ENCODE measurements at regions not wholly inside any gene's neighbourhood (a gene's known extent, or its start where the extent isn't known, plus 50 kb on each side); places are given as distances from the start of the nearest gene placed in this dataset.

DNA sequence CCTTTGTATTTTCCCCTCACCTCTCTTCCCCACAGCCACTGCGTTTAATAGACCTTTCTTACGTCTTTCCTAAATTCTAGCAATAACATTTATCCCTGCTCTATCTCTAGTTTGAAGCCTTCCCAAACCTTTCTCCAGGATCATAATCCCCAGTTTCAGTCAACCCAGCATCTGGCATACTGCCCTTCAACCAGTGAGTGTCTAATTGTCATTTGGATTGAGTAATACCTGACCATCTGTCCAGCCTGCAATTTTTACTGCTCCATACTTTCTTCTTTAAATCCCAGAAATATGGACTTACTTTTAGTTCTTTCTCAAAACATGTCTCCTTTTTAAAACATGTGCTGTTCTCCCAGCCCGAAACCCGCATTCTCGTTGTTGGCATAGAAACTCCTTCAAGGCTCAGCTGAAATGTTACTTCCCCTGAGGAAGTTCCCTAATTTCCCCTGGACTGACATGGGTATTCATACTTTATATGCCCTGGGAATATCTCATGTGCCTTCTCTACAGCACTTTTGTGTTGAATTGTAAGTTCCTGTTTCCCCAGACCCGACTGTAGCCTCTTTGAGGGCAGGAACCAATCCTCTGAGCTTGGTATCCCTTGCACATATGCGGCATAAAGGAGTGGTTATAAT lies 65.1 kb upstream of the ETV6 start:
- TF ChIP-seq, protein P1, sequence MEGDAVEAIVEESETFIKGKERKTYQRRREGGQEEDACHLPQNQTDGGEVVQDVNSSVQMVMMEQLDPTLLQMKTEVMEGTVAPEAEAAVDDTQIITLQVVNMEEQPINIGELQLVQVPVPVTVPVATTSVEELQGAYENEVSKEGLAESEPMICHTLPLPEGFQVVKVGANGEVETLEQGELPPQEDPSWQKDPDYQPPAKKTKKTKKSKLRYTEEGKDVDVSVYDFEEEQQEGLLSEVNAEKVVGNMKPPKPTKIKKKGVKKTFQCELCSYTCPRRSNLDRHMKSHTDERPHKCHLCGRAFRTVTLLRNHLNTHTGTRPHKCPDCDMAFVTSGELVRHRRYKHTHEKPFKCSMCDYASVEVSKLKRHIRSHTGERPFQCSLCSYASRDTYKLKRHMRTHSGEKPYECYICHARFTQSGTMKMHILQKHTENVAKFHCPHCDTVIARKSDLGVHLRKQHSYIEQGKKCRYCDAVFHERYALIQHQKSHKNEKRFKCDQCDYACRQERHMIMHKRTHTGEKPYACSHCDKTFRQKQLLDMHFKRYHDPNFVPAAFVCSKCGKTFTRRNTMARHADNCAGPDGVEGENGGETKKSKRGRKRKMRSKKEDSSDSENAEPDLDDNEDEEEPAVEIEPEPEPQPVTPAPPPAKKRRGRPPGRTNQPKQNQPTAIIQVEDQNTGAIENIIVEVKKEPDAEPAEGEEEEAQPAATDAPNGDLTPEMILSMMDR (IDR thresholded peaks at IDR 0.05 in 2 of 3, conservative IDR thresholded peaks at IDR 0.05 in 1 of 3; ENCODE audit: insufficient read depth in 2 of 3, low read depth in 1 of 3, low read length in 3 of 3) = no peak
- TF ChIP-seq GATAD2B (IDR thresholded peaks at IDR 0.05; ENCODE audit: borderline replicate concordance) = no peak
- TF ChIP-seq NFRKB (IDR thresholded peaks at IDR 0.05; ENCODE audit: low read depth) = no peak
- TF ChIP-seq, protein P2, sequence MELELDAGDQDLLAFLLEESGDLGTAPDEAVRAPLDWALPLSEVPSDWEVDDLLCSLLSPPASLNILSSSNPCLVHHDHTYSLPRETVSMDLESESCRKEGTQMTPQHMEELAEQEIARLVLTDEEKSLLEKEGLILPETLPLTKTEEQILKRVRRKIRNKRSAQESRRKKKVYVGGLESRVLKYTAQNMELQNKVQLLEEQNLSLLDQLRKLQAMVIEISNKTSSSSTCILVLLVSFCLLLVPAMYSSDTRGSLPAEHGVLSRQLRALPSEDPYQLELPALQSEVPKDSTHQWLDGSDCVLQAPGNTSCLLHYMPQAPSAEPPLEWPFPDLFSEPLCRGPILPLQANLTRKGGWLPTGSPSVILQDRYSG (tag; conservative IDR thresholded peaks at IDR 0.05; ENCODE audit: low read depth) = no peak
- TF ChIP-seq TCF7 (IDR thresholded peaks at IDR 0.05; ENCODE audit: borderline replicate concordance) = no peak
- TF ChIP-seq MXI1 (IDR thresholded peaks at IDR 0.05; ENCODE audit: low read depth, low read length) = no peak
- TF ChIP-seq, protein P3, sequence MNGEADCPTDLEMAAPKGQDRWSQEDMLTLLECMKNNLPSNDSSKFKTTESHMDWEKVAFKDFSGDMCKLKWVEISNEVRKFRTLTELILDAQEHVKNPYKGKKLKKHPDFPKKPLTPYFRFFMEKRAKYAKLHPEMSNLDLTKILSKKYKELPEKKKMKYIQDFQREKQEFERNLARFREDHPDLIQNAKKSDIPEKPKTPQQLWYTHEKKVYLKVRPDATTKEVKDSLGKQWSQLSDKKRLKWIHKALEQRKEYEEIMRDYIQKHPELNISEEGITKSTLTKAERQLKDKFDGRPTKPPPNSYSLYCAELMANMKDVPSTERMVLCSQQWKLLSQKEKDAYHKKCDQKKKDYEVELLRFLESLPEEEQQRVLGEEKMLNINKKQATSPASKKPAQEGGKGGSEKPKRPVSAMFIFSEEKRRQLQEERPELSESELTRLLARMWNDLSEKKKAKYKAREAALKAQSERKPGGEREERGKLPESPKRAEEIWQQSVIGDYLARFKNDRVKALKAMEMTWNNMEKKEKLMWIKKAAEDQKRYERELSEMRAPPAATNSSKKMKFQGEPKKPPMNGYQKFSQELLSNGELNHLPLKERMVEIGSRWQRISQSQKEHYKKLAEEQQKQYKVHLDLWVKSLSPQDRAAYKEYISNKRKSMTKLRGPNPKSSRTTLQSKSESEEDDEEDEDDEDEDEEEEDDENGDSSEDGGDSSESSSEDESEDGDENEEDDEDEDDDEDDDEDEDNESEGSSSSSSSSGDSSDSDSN (IDR thresholded peaks at IDR 0.05; ENCODE audit: borderline replicate concordance in 1 of 2, low read depth in 2 of 2, low read length in 2 of 2) = no peak

Data from K562 (cell line).